ENCODE measurements at regions not wholly inside any gene's neighbourhood (a gene's known extent, or its start where the extent isn't known, plus 50 kb on each side); places are given as distances from the start of the nearest gene placed in this dataset.

- no peak for TF ChIP-seq CTCF (IDR thresholded peaks at IDR 0.05)
- no peak for TF ChIP-seq POLR2A (IDR thresholded peaks at IDR 0.05)
Observed at GRCh38 chr7:125876431-125876830, 946.8 kb upstream of the POT1 start.
